Stomach (tissue), 8 donors: ENCODE measurements at regions not wholly inside any gene's neighbourhood (a gene's known extent, or its start where the extent isn't known, plus 50 kb on each side); places are given as distances from the start of the nearest gene placed in this dataset.
A peak's percentile ranks its signal among the peaks of the same experiment; 100 is the strongest.

Experiments used
- DNase-seq, 2 donors: peaks; one replicate each; pipeline versions ENCODE4 v3.0.0 to v3.0.0-alpha.2; 2013 to 2019
- H3K27ac ChIP-seq, 5 donors: fragments of 200-600 bp in 4 of 5; sonication (generic) in 4 of 5; one replicate each; pipeline ENCODE4 v1.5.1; 2013 to 2019; ENCODE audit warnings: mild to moderate bottlenecking in 1 of 5, moderate library complexity in 1 of 5
- H3K27me3 ChIP-seq, 3 donors: fragments of 200-600 bp; sonication (generic); one replicate each; pipeline ENCODE4 v1.5.1; 2017 to 2019; ENCODE audit warnings: mixed run types in 1 of 3
- H3K36me3 ChIP-seq, 4 donors: fragments of 200-600 bp; sonication (generic); 1 replicate in 3 of 4; 2 replicates in 1 of 4; pipeline ENCODE4 v1.5.1; 2016 to 2019
- H3K4me1 ChIP-seq, 4 donors: fragments of 200-600 bp; sonication (generic); one replicate each; pipeline ENCODE4 v1.5.1; 2016 to 2019
- H3K4me3 ChIP-seq, 4 donors: fragments of 200-600 bp; sonication (generic) in 3 of 4; one replicate each; pipeline ENCODE4 v1.5.1; 2016 to 2019; ENCODE audit warnings: mild to moderate bottlenecking in 1 of 4
- H3K9me3 ChIP-seq, 4 donors: fragments of 200-600 bp; sonication (generic); one replicate each; pipeline ENCODE4 v1.5.1; 2016 to 2019
- CTCF ChIP-seq, 7 experiments: fragments of 450-650 bp in 4 of 7; fragments of 200-600 bp in 3 of 7; sonication (generic) in 3 of 7; IDR thresholded peaks; one replicate each; pipeline ENCODE4 v1.5.1; 2016 to 2019; ENCODE audit warnings: antibody characterized with exemption in 7 of 7, control low read depth in 2 of 7, mild to moderate bottlenecking in 1 of 7
- EP300 ChIP-seq: sonication (generic); formaldehyde crosslinking; IDR thresholded peaks from one replicate; pipeline ENCODE4 v1.6.1; 2017; ENCODE audit warnings: antibody characterized with exemption
- POLR2A ChIP-seq, 4 donors: fragments of 450-650 bp; IDR thresholded peaks; one replicate each; pipeline ENCODE4 v1.6.1; 2016; ENCODE audit warnings: antibody characterized with exemption in 4 of 4, control low read depth in 2 of 4, mild to moderate bottlenecking in 1 of 4, moderate library complexity in 1 of 4
- POLR2AphosphoS5 ChIP-seq, 3 donors: sonication (generic); formaldehyde crosslinking; IDR thresholded peaks; one replicate each; pipeline ENCODE4 v1.6.1; 2016; ENCODE audit warnings: antibody characterized with exemption in 3 of 3
- WGBS, 5 donors: extraction: QIAGEN DNeasy Blood & Tissue Kit in 3 of 5; methylation state at CpG; one replicate each; pipeline versions ENCODE4 v1.1.5 to v1.1.7; 2013 to 2018; 5-methylcytosine and 5-hydroxymethylcytosine counted together
- intact Hi-C: fragments of 100-400 bp; cut with DNase I; formaldehyde crosslinking; loops from one replicate; pipeline ENCODE4 v1.15.1; 2023; ENCODE audit warnings: low total_unique reads
- donor health status: healthy with polysubstance abuse.
- donor health status: Bipolar disorder and iron deficiency.
- donor health status: healthy.

DNA sequence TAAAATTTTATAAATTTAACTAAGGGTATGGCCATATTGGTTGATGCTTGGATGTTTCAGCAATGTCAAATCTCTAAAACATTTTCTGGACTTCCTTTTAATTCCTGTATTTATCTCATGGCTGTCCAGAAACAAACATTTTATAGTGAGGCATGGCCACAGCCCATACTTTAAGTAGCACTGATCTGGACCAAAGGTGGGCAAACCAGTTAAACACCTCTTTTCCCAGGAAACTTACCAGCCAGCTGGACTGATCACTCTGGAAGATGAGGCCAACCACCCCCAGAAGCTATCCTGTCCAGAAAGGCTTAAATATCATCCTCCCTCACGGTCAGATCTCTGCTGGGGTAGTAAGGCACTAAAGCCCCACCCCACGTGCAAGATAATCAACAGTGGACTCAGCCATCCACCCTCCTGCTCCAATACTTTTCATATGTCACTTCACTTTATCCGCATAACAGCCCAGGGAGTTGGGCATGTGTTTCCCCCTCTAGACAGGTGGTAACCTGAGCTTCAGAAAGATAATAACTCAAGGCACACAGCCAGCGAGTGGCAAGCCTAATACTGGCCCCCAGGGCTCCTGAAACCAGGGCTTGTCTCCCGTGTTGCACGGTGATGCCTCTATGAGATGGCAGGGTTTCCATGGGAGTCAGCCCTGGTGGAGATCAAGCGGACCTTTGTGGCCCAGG, 120.5 kb upstream of the NGF start:
- DNase-seq, result peak in 1 of 2 donors; percentile 39
- TF ChIP-seq EP300, result no peak
- TF ChIP-seq POLR2AphosphoS5 (IDR thresholded peaks at IDR 0.05), result no peak
- no peak for TF ChIP-seq CTCF (IDR thresholded peaks at IDR 0.05)
- no peak for TF ChIP-seq POLR2A (IDR thresholded peaks at IDR 0.05)
- Histone ChIP-seq H3K9me3 (no peaks in the 10 kb centered on the region), H3K4me3 (no peak overlapping the region), H3K4me1 (peaks cover 0 to 11% (median 0%) of the 10 kb centered on the region in 4 donors), H3K36me3 (no peaks in the 10 kb centered on the region), H3K27me3 (no peaks in the 10 kb centered on the region), H3K27ac (no peak overlapping the region)
- WGBS, 5 donors, result 78 to 87% (median 81%) methylated on average over 7 of the region's 7 CpGs
- intact Hi-C loops, result no loop called here

GRCh38 chr1:115457289-115457688, 119.2 kb upstream of the NGF start:
- intact Hi-C loops, result no loop called here
- H3K36me3 ChIP-seq, result no peaks in the 10 kb centered on the region
- no peaks in the 10 kb centered on the region for H3K27me3 ChIP-seq
- TF ChIP-seq EP300 (no peak), POLR2AphosphoS5 (IDR thresholded peaks at IDR 0.05) (no peak), POLR2A (IDR thresholded peaks at IDR 0.05) (no peak), CTCF (IDR thresholded peaks at IDR 0.05) (no peak)
- peaks cover 0 to 11% (median 0%) of the 10 kb centered on the region in 4 donors for H3K4me1 ChIP-seq
- no peak overlapping the region for H3K4me3 ChIP-seq
- H3K9me3 ChIP-seq, result no peaks in the 10 kb centered on the region
- WGBS, 5 donors, result 15 to 54% (median 33%) methylated on average over 2 of the region's 2 CpGs
- H3K27ac ChIP-seq, result no peak overlapping the region
- DNase-seq, result peak; percentile 29 to 67

DNA sequence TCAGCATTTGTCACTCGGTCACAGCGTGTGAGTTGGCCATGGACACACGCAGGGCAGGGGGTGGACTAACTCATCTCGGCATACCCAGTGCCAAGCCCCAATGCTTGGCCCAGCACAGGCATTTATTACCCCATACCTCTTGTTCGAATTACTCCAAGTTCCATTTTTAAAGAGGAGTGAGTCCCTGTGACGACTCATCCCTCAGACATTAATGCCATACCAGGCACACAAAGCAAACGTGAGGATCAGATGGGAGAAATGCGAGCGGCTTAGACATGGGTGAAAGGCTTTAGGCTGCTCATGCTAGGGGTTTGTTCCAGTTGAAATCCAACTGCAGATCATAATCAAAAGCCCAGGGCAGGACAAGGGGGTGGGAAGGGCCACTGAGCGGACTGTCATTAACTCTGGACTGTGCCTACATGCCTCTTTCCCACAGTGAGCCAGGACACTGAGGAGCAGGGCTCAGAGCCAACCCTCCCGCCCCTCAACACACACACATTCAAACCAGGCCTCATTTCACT, 118.5 kb upstream of the NGF start:
- no peak overlapping the region for H3K4me3 ChIP-seq
- no peak for TF ChIP-seq POLR2A (IDR thresholded peaks at IDR 0.05)
- TF ChIP-seq CTCF (IDR thresholded peaks at IDR 0.05), result no peak
- TF ChIP-seq POLR2AphosphoS5 (IDR thresholded peaks at IDR 0.05), result no peak
- no peak for TF ChIP-seq EP300
- WGBS, 5 donors, result 80 to 90% (median 87%) methylated on average over 11 of the region's 11 CpGs
- intact Hi-C loops, result no loop called here
- H3K36me3 ChIP-seq, result no peaks in the 10 kb centered on the region
- no peaks in the 10 kb centered on the region for H3K9me3 ChIP-seq
- peaks cover 0 to 11% (median 0%) of the 10 kb centered on the region in 4 donors for H3K4me1 ChIP-seq
- H3K27ac ChIP-seq, result no peak overlapping the region
- peak in 1 of 2 donors; percentile 52 for DNase-seq
- H3K27me3 ChIP-seq, result no peaks in the 10 kb centered on the region

GRCh38 chr1:115454837-115455511, 116.9 kb upstream of the NGF start:
- Histone ChIP-seq H3K4me1 (peaks cover 0 to 11% (median 0%) of the 10 kb centered on the region in 4 donors), H3K9me3 (no peaks in the 10 kb centered on the region), H3K36me3 (no peaks in the 10 kb centered on the region), H3K27ac (no peak overlapping the region), H3K27me3 (no peaks in the 10 kb centered on the region), H3K4me3 (no peak overlapping the region)
- peak in 1 of 2 donors; percentile 75 for DNase-seq
- TF ChIP-seq CTCF (IDR thresholded peaks at IDR 0.05) (no peak), POLR2AphosphoS5 (IDR thresholded peaks at IDR 0.05) (no peak), EP300 (no peak), POLR2A (IDR thresholded peaks at IDR 0.05) (no peak)
- 47 to 71% (median 66%) methylated on average over 13 of the region's 13 CpGs for WGBS, 5 donors
- intact Hi-C loops, result no loop called here
